Neural cell (in vitro differentiated cells): ENCODE measurements at regions not wholly inside any gene's neighbourhood (a gene's known extent, or its start where the extent isn't known, plus 50 kb on each side); places are given as distances from the start of the nearest gene placed in this dataset.

Experiments used
- H2AFZ ChIP-seq: fragments of 200-600, 300-800 bp; sonication (generic), shearing (Covaris generic); 2 replicates; pipeline ENCODE4 v1.6.0; 2014; ENCODE audit warnings: low read depth, mild to moderate bottlenecking, antibody characterized with exemption, low read length, moderate library complexity
- H3F3A ChIP-seq: fragments of 200-600 bp; shearing (Covaris generic); 2 replicates; pipeline ENCODE4 v1.6.1; 2016; ENCODE audit warnings: mild to moderate bottlenecking, moderate library complexity, mixed read lengths, antibody characterized with exemption, low read length; ENCODE audit not compliant: insufficient read depth, poor library complexity, severe bottlenecking
- H3K27ac ChIP-seq: fragments of 200-600, 300-800 bp; sonication (generic), shearing (Covaris generic); 2 replicates; pipeline ENCODE4 v1.5.1; 2014; ENCODE audit warnings: mild to moderate bottlenecking, low read length, moderate library complexity
- H3K27me3 ChIP-seq: fragments of 300-800, 200-600 bp; sonication (generic), shearing (Covaris generic); 2 replicates; pipeline ENCODE4 v1.6.0; 2014; ENCODE audit warnings: mild to moderate bottlenecking, low read depth, low read length, moderate library complexity; ENCODE audit not compliant: insufficient read depth
- H3K36me3 ChIP-seq: fragments of 300-800, 200-600 bp; sonication (generic), shearing (Covaris generic); 2 replicates; pipeline ENCODE4 v1.5.1; 2014; ENCODE audit warnings: mild to moderate bottlenecking, antibody characterized with exemption, low read length, moderate library complexity; ENCODE audit not compliant: insufficient read depth
- H3K4me2 ChIP-seq: fragments of 300-800, 200-600 bp; sonication (generic), shearing (Covaris generic); 2 replicates; pipeline ENCODE4 v1.6.0; 2014; ENCODE audit warnings: mild to moderate bottlenecking, low read length
- H3K4me3 ChIP-seq: fragments of 300-800, 200-600 bp; sonication (generic), shearing (Covaris generic); 2 replicates; pipeline ENCODE4 v1.5.1; 2014; ENCODE audit warnings: mild to moderate bottlenecking, low read length, moderate library complexity
- H3K79me2 ChIP-seq: fragments of 200-600 bp; shearing (Covaris generic); replicated peaks from 2 replicates; pipeline ENCODE4 v1.6.0; 2014; ENCODE audit warnings: mild to moderate bottlenecking, low read length, moderate library complexity; ENCODE audit not compliant: insufficient read depth
- H3K9ac ChIP-seq: fragments of 300-800, 200-600 bp; sonication (generic), shearing (Covaris generic); 2 replicates; pipeline ENCODE4 v1.6.1; 2016; ENCODE audit warnings: mild to moderate bottlenecking, low read length, mixed read lengths
- H3K9me2 ChIP-seq: fragments of 200-600 bp; shearing (Covaris generic); 2 replicates; pipeline ENCODE4 v1.6.1; 2016; ENCODE audit warnings: mild to moderate bottlenecking, low read length, mixed read lengths; ENCODE audit not compliant: insufficient read depth
- H3K9me3 ChIP-seq: fragments of 200-600, 300-800 bp; sonication (generic), shearing (Covaris generic); 2 replicates; pipeline ENCODE4 v1.6.1; 2016; ENCODE audit warnings: mild to moderate bottlenecking, mixed run types, low read length, moderate library complexity, mixed read lengths
- H4K20me1 ChIP-seq: fragments of 200-600 bp; shearing (Covaris generic); 2 replicates; pipeline ENCODE4 v1.6.1; 2016; ENCODE audit warnings: mild to moderate bottlenecking, mixed run types; ENCODE audit not compliant: insufficient read depth
- CTCF ChIP-seq: fragments of 450-650 bp; IDR thresholded peaks from 2 replicates; pipeline ENCODE4 v1.5.1; 2014; ENCODE audit warnings: antibody characterized with exemption, mild to moderate bottlenecking, moderate library complexity; ENCODE audit not compliant: poor library complexity, severe bottlenecking
- EP300 ChIP-seq: fragments of 450-650 bp; conservative IDR thresholded peaks from 2 replicates; pipeline ENCODE4 v1.6.1; 2014; ENCODE audit warnings: antibody characterized with exemption, mild to moderate bottlenecking, moderate library complexity; ENCODE audit not compliant: poor library complexity, severe bottlenecking
- EZH2 ChIP-seq: fragments of 200-600, 300-800 bp; shearing (Covaris generic), sonication (generic); IDR thresholded peaks from 2 replicates; pipeline ENCODE4 v1.6.1; 2014; ENCODE audit warnings: antibody characterized with exemption, low read length, borderline replicate concordance, mild to moderate bottlenecking; ENCODE audit not compliant: insufficient read depth, poor library complexity, severe bottlenecking
- MXI1 ChIP-seq: fragments of 450-650 bp; conservative IDR thresholded peaks from 2 replicates; pipeline ENCODE4 v1.6.1; 2014; ENCODE audit warnings: antibody characterized with exemption, mild to moderate bottlenecking; ENCODE audit not compliant: poor library complexity, severe bottlenecking
- POLR2AphosphoS5 ChIP-seq: IDR thresholded peaks from 2 replicates; pipeline ENCODE4 v1.6.1; 2012
- RAD21 ChIP-seq: fragments of 450-650 bp; conservative IDR thresholded peaks from 2 replicates; pipeline ENCODE4 v1.6.1; 2014; ENCODE audit warnings: antibody characterized with exemption, mild to moderate bottlenecking, moderate library complexity
- REST ChIP-seq: IDR thresholded peaks from 2 replicates; pipeline ENCODE4 v1.6.1; 2012; ENCODE audit warnings: borderline replicate concordance
- SMC3 ChIP-seq: fragments of 450-650 bp; conservative IDR thresholded peaks from 2 replicates; pipeline ENCODE4 v1.6.1; 2014; ENCODE audit warnings: antibody characterized with exemption, mild to moderate bottlenecking, moderate library complexity; ENCODE audit not compliant: poor library complexity
- TAF1 ChIP-seq: IDR thresholded peaks from 2 replicates; pipeline ENCODE4 v1.6.1; 2012; ENCODE audit warnings: low read depth

GRCh38 chr13:79867254-79867653 lies 386.3 kb downstream of the NDFIP2 start:
- Histone ChIP-seq H3K9ac (no peak overlapping the region), H3K79me2 (no peaks in the 10 kb centered on the region), H3K36me3 (no peaks in the 10 kb centered on the region), H3K4me2 (no peak overlapping the region), H2AFZ (no peak overlapping the region), H4K20me1 (no peaks in the 10 kb centered on the region), H3K27me3 (no peaks in the 10 kb centered on the region), H3K9me2 (no peaks in the 10 kb centered on the region), H3F3A (no peaks in the 10 kb centered on the region), H3K4me3 (no peak overlapping the region), H3K27ac (no peak overlapping the region), H3K9me3 (no peaks in the 10 kb centered on the region)
- no peak for TF ChIP-seq MXI1
- TF ChIP-seq POLR2AphosphoS5, result no peak
- no peak for TF ChIP-seq TAF1
- TF ChIP-seq RAD21, result no peak
- TF ChIP-seq EP300, result no peak
- TF ChIP-seq CTCF, result no peak
- no peak for TF ChIP-seq SMC3
- TF ChIP-seq EZH2, result no peak
- TF ChIP-seq REST, result no peak

GRCh38 chr13:79866436-79866835 lies 385.5 kb downstream of the NDFIP2 start:
- H3K9me2 ChIP-seq, result no peaks in the 10 kb centered on the region
- no peak overlapping the region for H3K4me2 ChIP-seq
- no peak overlapping the region for H3K27ac ChIP-seq
- no peak for TF ChIP-seq EP300
- TF ChIP-seq REST, result no peak
- H3F3A ChIP-seq, result no peaks in the 10 kb centered on the region
- no peaks in the 10 kb centered on the region for H3K27me3 ChIP-seq
- H3K9ac ChIP-seq, result no peak overlapping the region
- no peaks in the 10 kb centered on the region for H3K79me2 ChIP-seq
- H3K9me3 ChIP-seq, result no peaks in the 10 kb centered on the region
- no peaks in the 10 kb centered on the region for H3K36me3 ChIP-seq
- H3K4me3 ChIP-seq, result no peak overlapping the region
- no peaks in the 10 kb centered on the region for H4K20me1 ChIP-seq
- H2AFZ ChIP-seq, result no peak overlapping the region
